Glutamatergic neuron (in vitro differentiated cells): ENCODE measurements at regions not wholly inside any gene's neighbourhood (a gene's known extent, or its start where the extent isn't known, plus 50 kb on each side); places are given as distances from the start of the nearest gene placed in this dataset.
"Not testable (repeated sequence)": the region's sequence is repeated elsewhere in the genome, so short reads cannot be mapped to it uniquely, and the experiment has no call there.

Experiments used
- DNase-seq: peaks from one replicate; pipeline ENCODE4 v3.0.0; 2022
- H3K27ac Mint-ChIP-seq: one replicate; pipeline ENCODE4 v1.8.0; 2020; ENCODE audit warnings: mild to moderate bottlenecking, mixed read lengths, inconsistent platforms; ENCODE audit not compliant: unreplicated experiment
- H3K27me3 Mint-ChIP-seq: one replicate; pipeline ENCODE4 v1.8.0; 2020; ENCODE audit warnings: mild to moderate bottlenecking, moderate library complexity, mixed read lengths, inconsistent platforms; ENCODE audit not compliant: unreplicated experiment
- H3K36me3 Mint-ChIP-seq: one replicate; pipeline ENCODE4 v1.8.0; 2020; ENCODE audit warnings: mild to moderate bottlenecking, mixed read lengths, inconsistent platforms; ENCODE audit not compliant: unreplicated experiment
- H3K4me1 Mint-ChIP-seq: one replicate; pipeline ENCODE4 v1.8.0; 2020; ENCODE audit warnings: mild to moderate bottlenecking, low read depth, mixed read lengths, inconsistent platforms; ENCODE audit not compliant: unreplicated experiment
- H3K4me3 Mint-ChIP-seq: one replicate; pipeline ENCODE4 v1.8.0; 2020; ENCODE audit warnings: mild to moderate bottlenecking, mixed read lengths, inconsistent platforms; ENCODE audit not compliant: unreplicated experiment
- H3K9me3 Mint-ChIP-seq: one replicate; pipeline ENCODE4 v1.8.0; 2020; ENCODE audit warnings: mild to moderate bottlenecking, moderate library complexity, mixed read lengths, inconsistent platforms; ENCODE audit not compliant: unreplicated experiment
- CTCF ChIP-seq: fragments of 200-600 bp; sonication (generic); IDR thresholded peaks from one replicate; pipeline ENCODE4 v1.5.0; 2021; ENCODE audit not compliant: partially characterized antibody, unreplicated experiment

GRCh38 chr4:151489462-151490203, 80.7 kb downstream of the FHIP1A start:
- H3K27me3 Mint-ChIP-seq = no peaks in the 10 kb centered on the region
- no peaks in the 10 kb centered on the region for H3K9me3 Mint-ChIP-seq
- H3K4me1 Mint-ChIP-seq = no peaks in the 10 kb centered on the region
- H3K27ac Mint-ChIP-seq = no peak overlapping the region
- no peak for DNase-seq
- TF ChIP-seq CTCF = no peak
- H3K36me3 Mint-ChIP-seq = peaks cover 17% of the 10 kb centered on the region
- H3K4me3 Mint-ChIP-seq = no peak overlapping the region

GRCh38 chr4:151495612-151496011, 86.6 kb downstream of the FHIP1A start:
- not testable (repeated sequence) for H3K27ac Mint-ChIP-seq, H3K4me3 Mint-ChIP-seq, H3K4me1 Mint-ChIP-seq, H3K9me3 Mint-ChIP-seq, H3K27me3 Mint-ChIP-seq, DNase-seq
- peaks cover 10% of the 10 kb centered on the region for H3K36me3 Mint-ChIP-seq

DNA sequence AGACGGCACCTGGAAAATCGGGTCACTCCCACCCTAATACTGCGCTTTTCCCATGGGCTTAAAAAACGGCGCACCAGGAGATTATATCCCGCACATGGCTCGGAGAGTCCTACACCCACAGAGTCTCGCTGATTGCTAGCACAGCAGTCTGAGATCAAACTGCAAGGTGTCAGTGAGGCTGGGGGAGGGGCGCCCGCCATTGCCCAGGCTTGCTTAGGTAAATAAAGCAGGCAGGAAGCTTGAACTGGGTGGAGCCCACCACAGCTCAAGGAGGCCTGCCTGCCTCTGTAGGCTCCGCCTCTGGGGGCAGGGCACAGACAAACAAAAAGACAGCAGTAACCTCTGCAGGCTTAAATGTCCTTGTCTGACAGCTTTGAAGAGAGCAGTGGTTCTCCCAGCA, 102.6 kb downstream of the FHIP1A start:
- H3K36me3 Mint-ChIP-seq, DNase-seq: not testable (repeated sequence)

GRCh38 chr4:151517896-151518295, 108.9 kb downstream of the FHIP1A start:
- Mint-ChIP-seq H3K27me3 (no peaks in the 10 kb centered on the region), H3K4me3 (no peak overlapping the region), H3K4me1 (peaks cover 9% of the 10 kb centered on the region), H3K9me3 (peaks cover 2% of the 10 kb centered on the region), H3K36me3 (no peaks in the 10 kb centered on the region), H3K27ac (no peak overlapping the region)
- no peak for DNase-seq
- TF ChIP-seq CTCF = no peak

More for the DNA sequence above, 102.6 kb downstream of the FHIP1A start:
- H3K9me3 Mint-ChIP-seq, H3K4me1 Mint-ChIP-seq, H3K27me3 Mint-ChIP-seq, H3K4me3 Mint-ChIP-seq, H3K27ac Mint-ChIP-seq: not testable (repeated sequence)

- Mint-ChIP-seq H3K27ac (no peak overlapping the region), H3K9me3 (peaks cover 2% of the 10 kb centered on the region), H3K4me3 (no peak overlapping the region), H3K4me1 (peaks cover 14% of the 10 kb centered on the region), H3K36me3 (no peaks in the 10 kb centered on the region), H3K27me3 (no peaks in the 10 kb centered on the region)
- no peak for DNase-seq
- TF ChIP-seq CTCF = no peak
Measured at GRCh38 chr4:151518359-151518758, 109.4 kb downstream of the FHIP1A start.

GRCh38 chr4:151519728-151520415, 110.9 kb downstream of the FHIP1A start:
- H3K27ac Mint-ChIP-seq = no peak overlapping the region
- no peaks in the 10 kb centered on the region for H3K36me3 Mint-ChIP-seq

More at GRCh38 chr4:151519728-151520415, 110.9 kb downstream of the FHIP1A start:
- DNase-seq = no peak
- Mint-ChIP-seq H3K4me3 (no peak overlapping the region), H3K9me3 (no peaks in the 10 kb centered on the region), H3K27me3 (peaks cover 2% of the 10 kb centered on the region), H3K4me1 (peaks cover 19% of the 10 kb centered on the region)
- no peak for TF ChIP-seq CTCF
